ENCODE measurements at regions not wholly inside any gene's neighbourhood (a gene's known extent, or its start where the extent isn't known, plus 50 kb on each side); places are given as distances from the start of the nearest gene placed in this dataset.

DNA sequence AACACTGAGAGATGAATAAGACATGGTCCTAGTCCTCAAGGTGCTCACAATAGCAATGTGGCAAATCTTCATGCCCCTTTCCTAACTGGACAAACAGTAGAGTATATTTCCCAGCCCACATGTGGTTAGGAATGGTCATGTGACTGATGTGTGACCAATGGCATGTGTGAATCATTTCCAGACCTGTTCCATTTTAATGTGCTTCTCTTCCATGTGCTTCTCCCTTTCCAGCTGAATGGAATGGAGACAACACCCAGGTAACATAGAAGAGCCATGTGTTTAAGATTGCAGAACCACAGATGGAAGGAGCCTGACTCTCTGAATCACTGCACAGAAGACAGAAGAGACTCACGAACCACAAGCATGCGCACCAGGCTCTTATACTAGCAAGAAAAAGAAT is 409.9 kb upstream of the NFIA start:
- TF ChIP-seq CTCF (IDR thresholded peaks at IDR 0.05) = no peak
- no peak for TF ChIP-seq POLR2A (IDR thresholded peaks at IDR 0.05)

Measured in thyroid gland (tissue), 4 donors.